Central memory CD8-positive, alpha-beta T cell (primary cell): ENCODE measurements at regions not wholly inside any gene's neighbourhood (a gene's known extent, or its start where the extent isn't known, plus 50 kb on each side); places are given as distances from the start of the nearest gene placed in this dataset.

Source experiments
- ATAC-seq: fragments of 150-1000 bp; cut with Tn5 transposase; replicated peaks from 2 replicates; pipeline ENCODE4 v1.10.0; 2022; ENCODE audit warnings: mild to moderate bottlenecking, moderate FRiP score, moderate number of reproducible peaks; ENCODE audit not compliant: poor library complexity, severe bottlenecking; ENCODE audit errors: extremely low read depth
- DNase-seq, 2 donors: peaks; one replicate each; pipeline ENCODE4 v3.0.0; 2021; ENCODE audit warnings: low spot score in 2 of 2
- H3K27ac Mint-ChIP-seq: one replicate; pipeline ENCODE4 v1.8.0; 2022; ENCODE audit warnings: low read depth, mild to moderate bottlenecking, moderate library complexity, mixed read lengths
- H3K27me3 Mint-ChIP-seq: one replicate; pipeline ENCODE4 v1.8.0; 2022; ENCODE audit warnings: mixed read lengths
- H3K36me3 Mint-ChIP-seq: one replicate; pipeline ENCODE4 v1.8.0; 2022; ENCODE audit warnings: mild to moderate bottlenecking, moderate library complexity, mixed read lengths; ENCODE audit not compliant: insufficient read depth
- H3K4me1 Mint-ChIP-seq: one replicate; pipeline ENCODE4 v1.8.0; 2022; ENCODE audit warnings: mixed read lengths
- H3K4me3 Mint-ChIP-seq: one replicate; pipeline ENCODE4 v1.8.0; 2022; ENCODE audit warnings: mild to moderate bottlenecking, moderate library complexity, mixed read lengths
- H3K9me3 Mint-ChIP-seq: one replicate; pipeline ENCODE4 v1.8.0; 2022; ENCODE audit warnings: mixed read lengths

GRCh38 chr10:128704716-128705115 is 578.5 kb upstream of the MKI67 start:
- ATAC-seq = no peak
- Mint-ChIP-seq H3K27me3 (no peaks in the 10 kb centered on the region), H3K36me3 (no peaks in the 10 kb centered on the region), H3K9me3 (no peaks in the 10 kb centered on the region), H3K27ac (no peak overlapping the region), H3K4me1 (no peaks in the 10 kb centered on the region), H3K4me3 (no peak overlapping the region)
- no peak for DNase-seq

DNA sequence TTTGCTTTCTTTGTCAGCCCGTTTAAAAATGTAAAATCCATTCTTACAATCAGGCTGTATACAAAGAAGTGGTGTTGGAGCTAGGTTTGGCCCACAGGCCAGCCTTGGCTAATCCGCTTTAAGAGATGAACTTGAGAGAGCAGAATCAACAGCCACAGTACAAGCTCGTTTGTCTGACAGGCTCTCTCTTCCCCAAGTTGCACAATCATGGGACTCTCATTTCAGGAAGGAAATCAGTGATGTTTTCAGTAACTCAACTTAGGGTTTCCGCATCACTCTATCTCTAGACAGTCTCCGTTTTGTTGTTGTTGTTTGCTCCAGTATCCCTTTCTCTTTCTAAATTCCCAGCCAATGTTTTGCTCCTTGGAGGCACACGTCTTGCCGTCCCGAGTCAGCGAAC is 582.0 kb upstream of the MKI67 start:
- Mint-ChIP-seq H3K9me3 (no peaks in the 10 kb centered on the region), H3K27ac (no peak overlapping the region), H3K36me3 (no peaks in the 10 kb centered on the region), H3K4me3 (no peak overlapping the region), H3K27me3 (no peaks in the 10 kb centered on the region), H3K4me1 (no peaks in the 10 kb centered on the region)
- DNase-seq = no peak
- no peak for ATAC-seq

DNA sequence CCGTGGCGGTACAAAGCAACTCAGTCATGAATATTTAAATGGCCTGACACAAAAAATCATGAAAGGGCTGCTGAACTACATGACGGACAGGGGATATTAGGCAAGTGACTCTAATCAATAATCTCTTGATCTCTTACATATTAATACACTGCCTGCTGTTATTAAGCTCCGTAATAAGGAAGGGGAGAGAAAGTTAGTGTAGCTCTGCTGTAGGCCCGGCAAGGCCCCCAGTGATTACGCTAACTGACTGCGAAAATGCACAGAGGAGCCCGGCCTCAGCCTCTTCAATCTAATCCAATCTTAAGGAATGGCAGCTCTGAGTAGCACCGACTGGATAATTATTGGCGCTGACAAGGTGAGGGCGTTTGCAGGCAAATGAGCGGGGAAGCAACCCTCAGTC is 583.5 kb upstream of the MKI67 start:
- H3K9me3 Mint-ChIP-seq = no peaks in the 10 kb centered on the region
- no peaks in the 10 kb centered on the region for H3K27me3 Mint-ChIP-seq
- H3K4me1 Mint-ChIP-seq = no peaks in the 10 kb centered on the region
- H3K27ac Mint-ChIP-seq = no peak overlapping the region
- no peak overlapping the region for H3K4me3 Mint-ChIP-seq
- no peak for DNase-seq
- no peak for ATAC-seq
- no peaks in the 10 kb centered on the region for H3K36me3 Mint-ChIP-seq

DNA sequence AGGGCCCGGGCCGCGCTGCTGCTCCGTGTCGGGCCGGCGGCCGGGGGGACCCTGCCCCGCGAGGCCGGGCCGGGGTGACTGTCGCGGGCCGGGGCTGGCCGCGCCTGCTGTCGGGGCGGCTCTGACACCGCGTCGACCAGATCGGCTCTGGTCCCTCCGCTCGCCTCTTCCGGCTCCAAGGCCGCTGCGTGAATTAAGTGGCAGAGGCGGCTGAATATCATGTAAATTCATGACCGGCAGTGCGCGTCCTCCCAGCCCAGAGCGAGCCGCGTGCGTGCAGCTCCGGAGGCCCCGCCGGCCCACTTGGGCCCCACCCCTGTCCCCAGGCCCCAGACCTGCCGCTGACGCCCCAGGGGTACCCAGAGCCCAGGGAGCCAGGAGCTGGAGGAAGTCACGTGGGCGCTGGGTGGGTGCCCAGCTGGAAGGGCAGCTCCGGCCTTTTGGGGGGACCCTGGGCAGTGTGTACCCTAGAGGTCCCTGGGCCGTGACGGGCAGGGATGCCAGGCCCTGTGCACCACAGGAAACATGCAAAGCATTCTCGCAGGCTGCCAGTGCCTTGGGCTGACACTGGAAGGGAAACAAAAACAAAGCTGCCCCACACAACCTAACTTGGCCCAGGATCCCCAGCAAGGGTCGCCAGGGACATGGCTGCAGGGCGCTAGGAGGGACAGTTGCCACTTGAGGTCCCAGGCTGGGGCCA is 584.0 kb upstream of the MKI67 start:
- no peak overlapping the region for H3K4me3 Mint-ChIP-seq
- no peak overlapping the region for H3K27ac Mint-ChIP-seq
- ATAC-seq (no peak), DNase-seq (no peak)
- H3K36me3 Mint-ChIP-seq = no peaks in the 10 kb centered on the region
- H3K4me1 Mint-ChIP-seq = no peaks in the 10 kb centered on the region
- no peaks in the 10 kb centered on the region for H3K9me3 Mint-ChIP-seq
- no peaks in the 10 kb centered on the region for H3K27me3 Mint-ChIP-seq

- H3K36me3 Mint-ChIP-seq = no peaks in the 10 kb centered on the region
- DNase-seq = no peak
- no peak overlapping the region for H3K27ac Mint-ChIP-seq
- H3K4me1 Mint-ChIP-seq = no peaks in the 10 kb centered on the region
- ATAC-seq = no peak
- no peaks in the 10 kb centered on the region for H3K27me3 Mint-ChIP-seq
- H3K9me3 Mint-ChIP-seq = no peaks in the 10 kb centered on the region
- H3K4me3 Mint-ChIP-seq = no peak overlapping the region
Measured at GRCh38 chr10:128710798-128711183, 584.6 kb upstream of the MKI67 start.

DNA sequence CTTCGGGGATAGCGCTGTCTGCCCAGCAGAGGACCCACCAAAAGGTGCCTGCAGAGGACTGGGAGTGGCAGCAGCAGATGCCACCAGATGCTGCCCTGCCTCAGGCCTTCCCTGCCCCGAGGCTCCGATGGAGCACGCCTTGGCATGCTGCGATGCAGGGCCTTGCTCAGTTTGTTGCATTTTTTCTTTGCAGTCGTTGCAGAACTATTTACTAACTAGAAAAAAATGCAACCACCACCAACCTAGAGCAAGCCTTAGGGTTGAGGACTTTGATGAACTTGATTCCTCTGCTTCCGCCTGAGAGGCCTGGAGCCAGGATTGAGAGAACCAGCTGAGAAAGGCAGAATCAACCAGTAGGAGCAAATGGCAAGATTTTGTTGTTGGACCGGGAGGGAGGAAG is 585.6 kb upstream of the MKI67 start:
- Mint-ChIP-seq H3K36me3 (no peaks in the 10 kb centered on the region), H3K4me1 (no peaks in the 10 kb centered on the region), H3K27me3 (no peaks in the 10 kb centered on the region), H3K27ac (no peak overlapping the region), H3K4me3 (no peak overlapping the region), H3K9me3 (no peaks in the 10 kb centered on the region)
- ATAC-seq (no peak), DNase-seq (no peak)

DNA sequence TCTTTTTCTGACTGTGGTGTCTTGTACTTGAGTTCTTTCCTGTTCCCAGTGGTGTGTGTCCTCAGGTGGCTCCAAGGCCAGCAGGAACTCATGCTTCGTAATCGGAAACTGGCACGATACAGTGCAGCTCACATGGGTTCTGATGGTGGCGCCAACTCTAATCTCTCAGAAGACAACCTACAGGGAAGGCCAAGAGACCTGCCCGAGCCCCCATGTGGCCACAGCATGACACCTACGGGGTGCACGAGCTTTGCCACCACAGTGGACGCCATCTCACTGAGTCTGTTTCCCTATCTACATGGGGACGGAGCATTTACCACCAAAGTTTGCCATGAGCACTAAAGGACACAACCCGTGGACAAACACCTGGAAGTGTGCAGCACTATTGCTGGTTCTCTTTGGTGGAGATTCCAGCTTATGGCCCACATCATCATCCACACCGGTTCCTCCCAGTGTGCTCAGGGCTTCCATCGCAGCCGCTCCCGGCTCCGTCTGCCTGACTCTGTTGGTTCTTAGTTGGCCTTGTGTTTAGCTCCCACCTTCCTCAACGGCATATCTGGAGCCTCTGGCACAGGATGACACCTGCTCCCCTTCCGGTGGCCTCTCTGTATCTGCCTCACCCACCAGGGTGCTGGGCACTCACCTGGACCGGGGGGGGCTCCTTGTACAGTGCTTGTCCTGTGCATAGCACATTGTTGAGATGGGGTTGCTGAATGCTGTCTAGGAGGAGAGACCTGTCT is 586.6 kb upstream of the MKI67 start:
- no peak for DNase-seq
- H3K27me3 Mint-ChIP-seq = no peaks in the 10 kb centered on the region
- no peaks in the 10 kb centered on the region for H3K4me1 Mint-ChIP-seq
- H3K36me3 Mint-ChIP-seq = no peaks in the 10 kb centered on the region
- no peak for ATAC-seq
- H3K9me3 Mint-ChIP-seq = no peaks in the 10 kb centered on the region
- H3K4me3 Mint-ChIP-seq = no peak overlapping the region
- H3K27ac Mint-ChIP-seq = no peak overlapping the region

DNA sequence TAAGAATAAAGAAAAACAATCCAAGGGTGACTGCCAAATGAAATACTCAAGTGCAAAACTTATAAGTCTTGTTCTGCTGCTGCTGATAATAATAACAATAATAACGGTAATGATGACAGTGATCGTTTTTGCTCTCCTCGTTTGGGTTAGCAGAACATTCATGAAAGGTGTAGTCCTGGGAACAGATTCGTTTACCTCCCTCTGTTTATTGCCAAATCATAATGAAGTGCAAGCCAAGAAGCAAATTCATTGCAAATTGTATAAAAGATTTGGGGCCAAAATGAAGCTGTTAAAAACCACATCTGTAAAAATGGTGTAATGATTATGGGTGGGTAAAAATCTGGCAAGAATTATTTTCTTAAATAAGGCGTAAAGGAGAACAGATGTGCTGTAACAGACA is 587.2 kb upstream of the MKI67 start:
- Mint-ChIP-seq H3K4me3 (no peak overlapping the region), H3K36me3 (no peaks in the 10 kb centered on the region), H3K27ac (no peak overlapping the region), H3K27me3 (no peaks in the 10 kb centered on the region), H3K9me3 (no peaks in the 10 kb centered on the region), H3K4me1 (no peaks in the 10 kb centered on the region)
- no peak for DNase-seq
- no peak for ATAC-seq

GRCh38 chr10:128713874-128714570 is 587.8 kb upstream of the MKI67 start:
- Mint-ChIP-seq H3K36me3 (no peaks in the 10 kb centered on the region), H3K4me1 (no peaks in the 10 kb centered on the region), H3K9me3 (no peaks in the 10 kb centered on the region), H3K27me3 (no peaks in the 10 kb centered on the region), H3K27ac (no peak overlapping the region), H3K4me3 (no peak overlapping the region)
- ATAC-seq (no peak), DNase-seq (no peak)

DNA sequence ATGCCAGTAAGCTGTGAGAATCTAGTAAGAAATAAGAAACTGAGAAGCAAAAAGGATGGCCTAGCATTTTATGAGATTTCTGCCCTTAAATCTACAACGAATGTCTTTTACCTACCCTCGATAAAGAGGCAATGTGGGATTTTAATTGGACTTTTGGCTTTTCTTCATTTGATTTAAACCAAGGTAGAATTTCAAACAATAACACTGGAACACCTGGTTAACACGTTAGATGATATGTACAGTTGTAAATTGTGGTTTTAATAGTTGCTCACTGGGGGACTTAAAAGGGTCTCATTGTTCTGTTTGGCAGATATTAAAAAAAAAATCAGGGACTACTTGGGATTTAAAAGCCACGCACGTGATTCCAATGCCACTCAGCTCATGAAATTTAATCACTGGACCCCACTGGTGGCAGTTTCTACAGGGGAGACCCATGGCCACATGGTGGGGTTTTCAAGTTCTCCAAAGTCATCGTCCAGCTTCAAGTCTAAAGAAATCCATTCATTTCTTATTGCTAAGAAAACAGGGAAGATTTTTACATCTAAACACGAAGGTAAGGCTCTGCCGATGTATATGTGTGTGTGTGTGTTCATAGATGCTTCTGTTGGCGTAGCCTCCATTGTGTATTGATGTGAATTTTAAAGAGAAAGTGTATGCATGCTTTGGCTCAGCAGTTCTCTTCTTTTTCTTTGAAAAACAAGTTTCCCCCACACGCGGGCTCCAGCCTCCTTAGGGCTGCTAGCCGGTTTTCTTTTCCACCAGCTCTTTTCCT is 588.6 kb upstream of the MKI67 start:
- ATAC-seq = no peak
- Mint-ChIP-seq H3K27me3 (no peaks in the 10 kb centered on the region), H3K4me3 (no peak overlapping the region), H3K36me3 (no peaks in the 10 kb centered on the region), H3K9me3 (no peaks in the 10 kb centered on the region), H3K4me1 (no peaks in the 10 kb centered on the region), H3K27ac (no peak overlapping the region)
- DNase-seq = no peak

DNA sequence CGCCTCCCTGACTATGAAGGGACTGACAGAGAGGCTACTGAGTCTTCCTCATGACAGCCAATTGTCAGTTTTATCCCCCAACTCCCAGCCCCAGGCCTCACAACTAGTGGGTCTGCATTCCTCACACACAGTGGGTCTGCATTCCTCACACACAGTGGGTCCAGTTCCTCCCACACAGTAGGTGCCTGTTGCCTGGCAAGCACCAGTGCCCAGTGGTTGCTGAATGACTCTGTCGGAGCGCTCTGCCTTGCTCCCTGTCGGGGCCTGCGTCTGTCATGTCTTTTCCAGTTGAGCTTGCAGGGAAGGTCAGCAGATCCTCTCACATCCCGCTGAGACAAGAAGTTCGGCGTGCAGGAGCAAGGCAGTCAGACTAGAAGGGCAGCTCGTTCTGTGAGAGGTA is 590.0 kb upstream of the MKI67 start:
- no peak overlapping the region for H3K4me3 Mint-ChIP-seq
- H3K36me3 Mint-ChIP-seq = no peaks in the 10 kb centered on the region
- ATAC-seq = no peak
- no peaks in the 10 kb centered on the region for H3K27me3 Mint-ChIP-seq
- DNase-seq = no peak
- no peaks in the 10 kb centered on the region for H3K9me3 Mint-ChIP-seq
- no peaks in the 10 kb centered on the region for H3K4me1 Mint-ChIP-seq
- no peak overlapping the region for H3K27ac Mint-ChIP-seq

DNA sequence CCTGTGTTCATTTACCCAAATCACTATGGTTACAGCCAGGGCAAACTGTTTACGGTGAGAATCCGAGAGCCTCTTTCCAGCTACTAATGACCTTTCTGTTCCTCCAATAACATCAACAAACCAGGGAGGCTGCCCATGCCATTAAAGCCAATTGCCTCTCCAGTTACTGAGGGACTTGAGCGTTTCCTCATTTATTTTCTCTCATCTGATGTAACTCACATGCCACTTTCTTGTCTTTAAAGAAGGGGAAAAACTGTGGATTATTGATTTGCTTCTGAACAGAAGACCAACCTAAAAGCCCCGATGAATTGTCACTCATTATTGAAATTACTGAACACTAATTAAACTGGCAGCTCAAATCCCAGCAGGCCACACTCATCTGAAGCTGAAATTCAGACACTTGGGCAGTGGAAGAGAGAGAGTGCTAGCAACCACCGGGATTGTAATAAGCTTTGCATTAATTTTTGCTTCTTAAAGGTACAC is 595.8 kb upstream of the MKI67 start:
- DNase-seq (no peak), ATAC-seq (no peak)
- no peaks in the 10 kb centered on the region for H3K9me3 Mint-ChIP-seq
- H3K4me1 Mint-ChIP-seq = no peaks in the 10 kb centered on the region
- no peaks in the 10 kb centered on the region for H3K36me3 Mint-ChIP-seq
- H3K27ac Mint-ChIP-seq = no peak overlapping the region
- H3K4me3 Mint-ChIP-seq = no peak overlapping the region
- H3K27me3 Mint-ChIP-seq = no peaks in the 10 kb centered on the region
